Inflammatory macrophage treated with lipopolysaccharide for 4 hours (primary cell): ENCODE measurements at regions not wholly inside any gene's neighbourhood (a gene's known extent, or its start where the extent isn't known, plus 50 kb on each side); places are given as distances from the start of the nearest gene placed in this dataset.

Source experiments
- DNase-seq: peaks from one replicate; pipeline ENCODE4 v3.0.0-alpha.2; 2020

DNA sequence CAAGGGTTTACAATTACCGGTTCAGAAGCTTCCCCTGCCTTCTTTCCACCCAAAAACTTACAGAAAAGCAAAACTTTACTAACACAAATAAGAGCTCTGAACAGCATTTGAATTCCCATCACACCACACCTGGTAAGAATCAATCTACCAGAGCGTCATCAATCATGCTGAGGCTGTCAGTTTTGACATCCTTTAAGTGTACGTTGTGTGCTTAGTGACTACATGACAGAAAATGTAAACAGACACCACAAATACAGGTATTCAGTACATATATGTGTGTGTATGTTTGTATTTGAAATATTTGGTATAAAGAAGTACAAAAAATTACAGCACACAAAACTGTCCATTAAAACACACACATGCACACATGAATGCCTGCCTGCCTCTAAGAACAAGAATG is 523.5 kb downstream of the TMEM182 start:
- DNase-seq = no peak

DNA sequence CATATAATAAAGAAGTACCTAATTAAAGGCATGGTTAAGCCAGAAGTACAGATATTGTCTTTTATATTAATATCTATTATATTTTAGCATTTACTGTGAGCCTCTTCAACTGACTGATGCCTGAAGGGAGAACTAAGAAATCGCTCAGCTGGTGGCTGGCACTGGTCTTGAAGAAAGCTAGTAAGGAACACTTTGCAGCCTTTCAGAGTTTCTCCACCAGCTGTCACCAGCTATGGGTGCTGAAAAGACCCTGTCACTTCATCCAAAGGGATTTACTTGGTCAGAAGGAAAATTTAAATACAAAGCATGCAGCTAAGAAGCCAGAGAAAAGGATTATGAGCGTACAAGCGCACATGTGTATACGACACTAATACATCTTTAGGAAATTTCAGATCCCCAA is 525.9 kb downstream of the TMEM182 start:
- no peak for DNase-seq

DNA sequence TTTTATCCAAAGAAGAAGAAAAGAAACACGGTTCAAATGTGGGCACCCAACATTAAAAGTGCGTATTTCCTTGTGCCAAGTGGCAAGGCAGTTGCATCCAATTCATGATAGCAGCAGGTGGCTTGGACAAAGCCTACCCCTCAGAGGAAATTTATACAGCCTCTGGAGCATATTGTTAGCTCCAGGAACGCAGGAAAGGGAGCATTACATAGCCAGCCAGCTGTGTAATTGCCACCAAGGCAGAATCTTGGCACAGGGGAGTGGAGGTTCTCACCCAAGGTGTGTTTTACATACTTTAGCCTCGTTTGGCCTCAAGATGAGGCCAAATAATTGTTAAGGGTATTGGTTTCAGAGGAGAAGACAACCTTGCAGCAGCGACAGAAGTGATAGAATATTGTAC is 526.9 kb downstream of the TMEM182 start:
- DNase-seq = no peak

DNA sequence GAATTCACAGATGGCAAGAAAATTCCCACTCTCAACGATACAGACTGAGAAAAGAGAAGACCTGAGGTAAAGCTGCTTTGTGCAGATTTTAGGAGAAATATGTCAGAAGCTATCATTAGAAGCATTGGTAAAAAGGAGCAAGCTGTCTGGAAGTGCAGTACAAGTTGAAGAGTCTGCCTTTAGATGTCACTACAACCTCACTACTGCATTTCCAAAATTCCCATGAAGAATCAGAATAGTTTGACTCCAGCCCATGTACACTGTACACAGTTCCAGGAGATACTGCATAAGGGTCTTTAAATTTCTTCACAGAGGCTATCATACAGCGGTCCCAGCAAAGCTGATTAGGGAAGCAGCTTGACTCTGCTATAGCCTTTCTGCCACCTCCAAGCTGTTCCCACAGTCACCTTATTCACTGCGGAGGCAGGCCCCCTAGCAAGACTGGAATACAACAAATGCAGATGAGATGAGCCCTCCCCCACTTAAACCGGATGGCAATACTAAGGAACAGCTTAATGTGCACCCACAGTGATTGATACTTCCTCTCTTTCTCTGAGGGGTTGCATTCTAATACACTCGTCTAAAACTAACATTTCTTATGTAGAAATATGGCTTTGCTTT is 527.4 kb downstream of the TMEM182 start:
- no peak for DNase-seq

DNA sequence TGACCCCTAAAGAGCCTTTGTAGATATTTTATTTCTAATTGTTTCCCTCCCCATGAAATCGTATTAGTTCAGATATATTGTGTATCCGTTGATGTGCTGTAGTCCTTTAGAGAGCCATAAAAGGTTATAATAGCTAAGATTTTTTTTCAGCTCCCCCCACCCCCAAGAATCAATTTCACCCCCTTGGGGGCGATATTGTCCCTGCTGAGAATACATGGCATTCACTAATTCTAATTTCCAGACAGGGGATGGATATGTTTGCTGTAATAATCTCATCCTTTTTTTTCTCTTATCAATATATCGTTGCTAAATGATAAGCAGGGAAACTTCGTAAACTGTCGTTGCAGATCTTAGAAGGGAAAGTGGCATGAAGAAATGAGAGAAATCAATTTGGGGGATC is 530.7 kb downstream of the TMEM182 start:
- no peak for DNase-seq

DNA sequence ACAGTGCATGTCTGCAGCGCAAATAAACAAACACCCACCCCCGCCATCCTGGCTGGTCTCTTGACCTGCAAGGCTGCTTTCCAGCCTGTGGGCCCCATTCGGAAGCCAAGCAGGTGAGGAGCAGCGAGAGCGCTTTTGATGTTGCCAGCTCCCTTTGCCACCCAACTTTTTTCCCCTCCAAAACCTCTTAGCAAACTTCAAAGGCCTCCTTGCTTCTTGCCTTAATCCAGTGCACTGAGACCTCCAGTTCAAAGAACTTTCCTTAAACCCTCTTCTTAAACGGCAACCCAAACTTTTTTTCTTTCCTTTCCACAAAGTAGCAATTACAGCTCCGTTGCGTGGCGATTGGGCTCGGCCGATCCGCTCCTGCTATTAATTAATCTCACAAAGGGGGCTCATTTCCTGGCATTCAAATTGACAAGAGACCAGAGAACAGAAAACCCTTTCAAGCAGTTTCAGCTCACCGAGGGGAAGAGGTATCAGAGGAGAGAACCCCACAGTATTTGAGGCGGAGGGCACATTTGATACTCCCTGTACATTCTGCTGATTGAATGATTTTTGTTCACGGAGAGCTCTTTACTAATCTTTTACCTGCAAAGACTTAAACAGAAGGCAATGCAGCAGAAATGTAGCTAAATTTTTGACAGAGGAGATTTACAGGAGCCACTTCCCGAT is 531.4 kb downstream of the TMEM182 start:
- DNase-seq = no peak

DNA sequence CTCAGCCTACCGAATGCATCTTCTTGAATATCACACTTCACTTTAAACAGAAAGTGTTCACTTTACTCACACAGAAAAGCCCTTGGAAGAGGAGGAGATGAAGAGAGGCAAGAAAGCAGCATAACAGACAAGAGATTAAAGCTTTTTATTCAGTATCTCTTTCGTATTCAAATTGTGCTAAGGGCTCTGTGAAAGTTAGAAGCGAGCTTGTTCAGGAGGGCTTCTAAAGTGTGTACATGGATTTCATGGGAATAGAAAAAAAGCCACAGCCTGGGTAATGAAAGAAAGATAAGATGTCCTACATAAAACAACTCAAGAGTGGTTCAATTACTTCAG is 531.9 kb downstream of the TMEM182 start:
- DNase-seq = no peak

DNA sequence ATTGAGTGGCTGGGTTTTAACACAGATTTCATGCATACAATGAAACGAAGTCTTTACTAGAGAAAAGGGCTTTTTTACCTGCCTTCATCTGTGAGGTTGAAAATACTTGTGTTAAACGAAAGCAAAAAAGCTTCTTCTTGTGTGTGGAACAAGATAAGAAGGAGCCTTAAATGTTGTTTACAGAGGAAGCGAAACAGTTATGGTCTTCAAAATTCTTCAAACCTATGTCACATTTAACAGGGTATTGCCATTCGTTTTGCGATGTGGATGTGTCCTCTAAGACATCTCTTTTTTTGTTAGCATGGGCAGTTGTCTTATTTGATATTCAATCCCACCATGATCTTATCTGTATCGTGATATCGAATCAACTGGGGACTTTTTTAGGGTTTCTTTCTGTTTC is 532.6 kb downstream of the TMEM182 start:
- DNase-seq = no peak

DNA sequence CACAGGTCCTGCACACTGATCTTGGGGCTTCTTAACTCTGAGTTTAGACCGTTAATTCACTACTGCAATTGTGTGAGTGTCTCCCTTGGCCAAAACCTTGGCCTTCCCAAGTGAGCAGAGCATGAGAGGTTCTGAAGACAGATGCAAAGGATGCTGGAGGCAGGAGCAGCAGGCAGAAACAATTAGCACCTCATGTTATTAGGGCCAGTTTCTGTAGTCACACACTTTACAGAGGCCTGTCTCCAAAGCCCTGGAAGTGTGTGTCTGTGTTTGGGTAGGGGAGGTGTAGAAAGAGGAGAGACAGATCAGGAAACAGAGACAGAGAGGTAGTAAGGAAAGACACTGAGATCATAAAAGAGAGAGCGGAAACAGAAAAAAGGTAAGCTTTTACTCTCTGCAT is 533.8 kb downstream of the TMEM182 start:
- no peak for DNase-seq

DNA sequence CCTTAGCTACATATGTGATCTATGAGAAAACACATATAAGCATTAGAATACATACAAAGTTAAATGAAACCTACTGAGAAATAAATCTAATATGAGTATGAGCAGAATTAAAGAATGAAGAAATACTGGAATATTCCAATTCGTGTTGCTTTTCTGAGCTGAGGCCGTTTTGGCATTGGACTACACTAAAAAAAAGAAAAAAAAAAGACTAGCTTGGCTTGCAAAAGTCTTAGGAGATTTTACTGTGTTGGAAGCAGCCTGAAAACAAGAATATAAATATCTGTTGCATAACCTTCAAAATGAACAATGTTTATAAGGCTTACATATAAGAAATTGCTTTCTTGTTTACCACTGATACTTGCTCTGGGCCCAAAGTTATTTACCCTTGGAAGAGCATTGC is 562.8 kb downstream of the TMEM182 start:
- DNase-seq = no peak

DNA sequence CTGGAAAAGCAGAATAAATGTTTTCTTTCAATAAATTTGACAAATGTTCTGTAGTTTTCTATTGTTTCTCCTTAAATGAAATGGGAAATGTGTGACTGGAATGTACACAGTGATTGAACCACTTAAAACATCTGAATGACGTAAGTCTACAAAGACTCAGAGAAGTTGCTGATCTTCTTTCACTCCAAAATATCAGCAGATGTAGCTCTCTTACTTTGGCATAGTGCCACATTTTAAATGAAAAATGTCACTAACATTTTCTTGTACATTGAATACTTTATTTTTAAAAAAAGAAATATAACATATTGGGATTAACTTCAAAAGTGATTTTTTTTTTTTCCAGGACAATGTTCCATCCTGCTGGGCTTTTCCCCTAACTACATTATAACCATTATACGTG is 565.6 kb downstream of the TMEM182 start:
- DNase-seq = no peak

DNA sequence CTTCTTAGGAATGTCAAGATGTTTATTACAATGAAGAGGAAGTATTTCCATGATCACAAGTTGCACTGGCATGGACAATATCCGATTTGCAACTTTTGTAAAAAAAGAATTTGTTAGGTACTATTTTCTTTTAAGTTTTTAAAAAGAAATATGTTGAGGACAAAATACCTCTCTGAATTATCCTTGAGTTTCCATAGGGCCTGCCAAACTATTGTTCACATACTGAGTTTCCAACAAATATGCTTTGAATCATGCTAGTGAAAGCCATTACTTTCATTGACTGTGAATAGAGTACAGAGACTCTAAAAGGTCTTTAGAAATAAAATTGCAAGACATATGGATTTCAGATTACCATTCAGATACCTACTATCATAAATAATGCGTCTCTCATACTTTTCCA is 566.1 kb downstream of the TMEM182 start:
- DNase-seq = no peak

DNA sequence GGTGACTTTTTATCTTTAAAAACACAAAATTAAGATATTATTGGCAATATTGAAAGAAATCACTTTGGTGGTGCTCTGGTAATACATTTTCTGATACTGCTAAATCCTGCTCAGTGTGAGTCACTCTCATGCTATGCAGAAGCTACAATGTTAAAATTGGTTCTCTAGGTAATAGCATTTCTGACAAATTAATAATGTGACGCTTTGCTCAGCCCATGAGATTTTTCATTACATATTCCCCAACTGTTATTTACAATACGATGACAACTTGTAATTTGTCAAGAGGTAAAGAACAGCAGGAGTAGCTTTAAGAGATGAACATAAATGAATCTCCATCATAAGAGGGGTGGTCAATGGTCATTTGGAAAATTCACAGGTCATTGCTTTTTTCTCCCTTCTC is 573.6 kb downstream of the TMEM182 start:
- no peak for DNase-seq

DNA sequence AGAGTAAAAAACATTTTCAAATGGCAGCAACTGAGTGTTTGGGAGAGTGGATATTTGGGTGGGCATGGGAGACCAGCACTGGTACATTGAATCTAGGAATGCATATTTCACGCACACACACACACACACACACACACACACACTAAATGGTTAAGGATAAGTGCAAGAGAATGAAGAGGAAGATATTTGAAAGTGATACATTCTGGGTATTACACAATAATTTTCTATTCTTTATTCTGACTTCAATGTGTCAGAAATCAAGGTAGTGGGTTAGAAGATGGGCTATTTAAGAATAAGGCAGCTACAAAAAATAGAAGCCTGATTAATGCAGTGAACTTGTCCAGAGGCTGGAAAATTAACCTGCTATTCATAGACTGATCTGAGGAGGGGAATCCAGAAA is 577.0 kb downstream of the TMEM182 start:
- no peak for DNase-seq

DNA sequence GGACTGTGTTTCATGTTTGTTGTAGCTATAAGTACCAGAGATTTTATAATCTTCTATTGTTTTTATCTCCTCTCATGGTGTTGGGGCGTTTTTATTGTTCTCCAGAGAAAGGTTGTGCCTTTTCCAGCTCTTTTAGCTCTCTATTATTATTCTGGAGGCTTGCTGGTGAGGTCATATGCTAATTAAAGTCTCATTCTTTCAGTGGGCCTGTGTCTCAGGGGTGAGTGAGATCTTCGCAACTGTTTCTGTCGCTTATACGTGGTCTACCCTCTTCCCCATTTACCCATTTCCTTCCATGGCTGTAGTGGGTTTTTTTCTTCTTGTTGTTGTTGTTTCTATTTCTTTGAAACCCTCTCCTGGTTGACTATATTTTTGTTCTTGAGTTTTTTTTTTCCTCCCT is 584.9 kb downstream of the TMEM182 start:
- DNase-seq = no peak

DNA sequence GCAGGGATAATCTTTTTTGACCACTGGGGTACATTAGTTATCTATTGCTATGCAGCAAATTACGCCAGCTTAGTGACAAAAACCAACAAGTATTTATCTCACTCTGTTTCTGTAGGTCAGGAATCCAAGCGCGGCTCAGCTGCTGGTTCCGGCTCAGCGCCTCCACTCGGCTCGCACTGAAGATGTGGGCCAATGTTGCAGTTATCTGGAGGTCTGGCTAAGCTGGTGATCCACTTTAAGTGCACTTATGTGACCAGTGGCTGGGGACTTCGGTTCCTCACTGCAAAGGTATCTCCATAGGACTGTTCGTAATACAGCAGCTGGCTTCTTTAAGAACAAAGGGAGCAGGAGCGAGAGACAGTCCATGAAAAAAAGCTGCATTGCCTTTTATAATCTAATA is 591.9 kb downstream of the TMEM182 start:
- no peak for DNase-seq

DNA sequence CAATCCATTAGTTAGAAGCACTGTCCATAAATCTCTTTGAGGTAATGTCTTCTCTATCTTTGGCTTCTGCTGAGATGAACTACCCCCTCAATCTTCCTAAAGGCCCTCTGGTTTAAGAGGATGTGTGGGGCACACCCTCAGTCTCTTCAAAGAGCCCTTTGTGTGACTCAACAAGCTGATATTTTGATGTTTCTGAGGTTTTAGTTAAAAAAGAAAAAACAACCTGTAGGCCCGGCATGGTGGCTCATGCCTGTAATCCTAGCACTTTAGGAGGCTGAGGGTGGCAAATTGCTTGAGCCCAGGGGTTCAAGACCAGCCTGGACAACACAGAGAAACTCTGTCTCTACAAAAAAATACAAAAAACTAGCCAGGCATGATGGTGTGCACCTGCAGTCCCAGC is 593.5 kb downstream of the TMEM182 start:
- no peak for DNase-seq

DNA sequence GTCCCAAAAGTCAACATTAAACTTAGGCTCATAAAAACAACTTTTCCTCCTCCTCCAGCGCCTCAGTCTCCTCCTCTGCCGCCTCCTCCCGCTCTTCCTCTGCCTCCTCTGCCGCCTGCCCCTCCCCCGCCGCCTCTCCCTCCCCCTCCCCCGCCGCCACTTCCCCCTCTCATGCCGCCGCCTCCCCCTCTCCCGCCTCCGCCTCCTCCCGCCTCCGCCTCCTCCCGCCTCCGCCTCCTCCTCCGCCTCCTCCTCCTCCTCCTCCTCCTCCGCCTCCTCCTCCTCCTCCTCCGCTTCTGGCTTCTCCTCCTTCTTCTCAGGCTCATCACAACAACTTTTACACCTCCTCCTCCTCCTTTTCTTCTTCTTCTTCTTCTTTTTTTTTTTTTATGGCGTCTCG is 599.9 kb downstream of the TMEM182 start:
- DNase-seq = no peak

DNA sequence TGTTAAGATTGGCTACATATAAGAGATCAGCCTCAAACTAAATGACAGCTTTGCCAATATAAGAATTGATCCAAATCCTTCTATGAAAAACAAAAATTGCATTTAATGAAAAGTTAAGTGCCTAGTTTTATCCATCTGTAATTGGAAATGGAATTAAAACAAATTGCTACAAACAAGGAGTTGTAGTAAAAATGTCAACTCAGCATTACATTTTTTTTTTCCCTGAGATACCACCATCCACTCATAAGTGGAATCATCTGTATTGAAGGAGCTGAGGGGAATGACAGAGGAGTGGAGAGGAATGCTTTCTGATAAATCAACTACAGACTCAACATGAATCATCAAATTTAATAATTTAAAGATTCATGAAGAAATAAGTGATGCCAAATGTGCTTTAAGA is 601.8 kb downstream of the TMEM182 start:
- no peak for DNase-seq

DNA sequence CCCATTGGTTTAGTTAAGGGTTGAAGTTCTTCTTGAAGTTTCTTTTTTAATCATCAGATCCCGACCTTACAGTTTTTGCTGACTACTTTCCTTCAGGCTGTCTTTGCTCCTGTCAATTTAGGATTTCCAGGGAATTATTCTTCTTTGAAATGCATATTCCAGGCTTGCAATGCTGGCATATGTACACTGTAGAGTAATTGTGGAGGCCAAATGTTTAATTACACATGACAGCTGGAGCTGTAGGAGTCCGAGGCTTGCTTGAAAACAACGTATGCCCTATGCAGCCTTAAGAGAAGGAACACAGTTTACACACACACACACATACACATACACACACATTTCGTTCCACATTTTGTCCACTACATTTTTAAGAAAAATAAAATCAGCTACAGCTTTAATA is 602.3 kb downstream of the TMEM182 start:
- DNase-seq = no peak

DNA sequence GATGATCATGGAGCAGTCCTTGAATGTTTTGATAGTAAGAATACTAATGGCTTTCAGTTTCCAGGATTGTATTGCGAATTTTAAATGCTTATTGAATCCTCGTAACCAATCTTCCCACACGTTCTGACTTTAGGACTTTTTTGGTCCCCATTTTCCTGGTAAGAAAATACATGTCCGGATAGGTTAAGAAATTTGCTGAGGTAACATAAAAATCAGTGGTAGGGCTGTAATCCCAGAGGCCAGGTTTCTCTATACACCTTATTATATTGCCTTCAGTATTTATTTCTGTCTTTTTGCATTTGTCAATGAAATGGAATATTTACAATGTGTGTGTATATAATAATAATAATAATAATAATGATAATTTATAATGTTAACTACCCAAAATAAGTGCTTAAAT is 603.2 kb downstream of the TMEM182 start:
- no peak for DNase-seq

DNA sequence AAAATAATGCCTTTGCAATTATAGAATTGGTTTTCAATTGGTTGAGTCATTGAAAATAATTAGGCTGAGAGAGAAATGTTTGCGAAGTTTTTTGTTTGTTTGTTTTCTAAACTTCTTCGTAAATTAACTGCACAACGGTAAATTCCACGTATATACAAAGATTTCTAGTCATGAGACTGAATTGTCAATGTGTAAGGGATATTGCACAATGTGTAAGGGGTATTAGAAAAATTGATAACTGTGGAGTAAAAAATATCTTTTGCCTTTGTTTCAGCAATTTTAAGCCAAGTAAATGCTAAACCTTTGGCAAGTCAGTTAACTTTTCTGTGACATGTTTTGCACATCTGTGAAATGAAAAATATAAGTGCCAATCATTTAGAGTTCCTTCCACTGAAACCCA is 606.0 kb downstream of the TMEM182 start:
- DNase-seq = no peak

DNA sequence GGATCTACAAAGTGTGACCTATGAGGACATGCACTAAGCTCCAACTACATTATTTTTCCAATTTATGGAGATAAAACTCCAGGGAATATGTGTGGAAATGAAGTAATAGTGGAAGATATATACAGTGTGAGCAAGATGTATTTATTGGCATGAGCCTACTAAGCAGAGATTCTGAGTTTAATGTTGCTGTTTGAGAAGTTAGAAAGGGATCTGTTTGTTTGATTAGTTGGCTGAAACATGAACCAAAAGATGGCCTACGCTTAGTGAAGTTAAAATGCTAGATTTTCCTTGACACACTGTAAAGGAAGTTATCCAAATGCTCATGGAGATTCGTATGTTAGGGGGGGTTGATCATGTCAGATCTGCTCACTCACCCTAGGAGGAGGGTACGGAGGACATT is 621.7 kb downstream of the TMEM182 start:
- no peak for DNase-seq

DNA sequence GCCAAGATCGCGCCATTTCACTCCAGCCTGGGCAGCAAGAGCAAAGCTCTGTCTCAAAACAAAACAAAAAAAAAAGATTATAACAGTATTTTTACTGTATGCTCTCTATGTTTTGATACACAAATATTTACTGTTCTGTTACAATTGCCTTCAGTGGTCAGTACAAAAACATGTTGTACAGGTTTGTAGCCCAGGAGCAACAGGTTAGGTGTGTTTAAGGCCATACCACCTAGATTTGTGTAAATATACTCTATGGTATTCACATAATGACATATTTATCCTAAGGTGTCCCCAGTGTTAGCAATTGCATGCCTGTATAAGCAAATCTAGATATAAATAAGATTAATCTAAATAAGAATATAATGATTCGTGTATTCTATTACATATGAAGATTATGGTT is 625.0 kb downstream of the TMEM182 start:
- no peak for DNase-seq

DNA sequence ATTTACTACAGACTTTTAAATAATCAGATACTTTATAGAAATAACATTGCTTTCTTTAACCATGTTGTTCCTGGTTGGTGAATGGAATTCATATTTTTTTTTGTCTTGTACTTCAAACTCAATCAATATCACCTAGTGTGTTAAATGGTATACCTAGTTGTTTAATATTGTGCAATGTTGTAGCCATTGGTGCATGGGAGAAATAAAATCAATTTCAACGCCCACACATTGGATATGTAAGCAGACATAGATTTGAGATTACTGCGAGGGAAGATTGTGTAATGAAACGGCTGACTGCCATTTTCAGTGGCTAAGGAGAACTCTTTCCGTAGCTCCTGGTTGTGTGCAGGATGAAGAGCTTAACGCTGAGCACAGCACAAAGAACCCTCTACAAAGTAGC is 626.1 kb downstream of the TMEM182 start:
- no peak for DNase-seq

DNA sequence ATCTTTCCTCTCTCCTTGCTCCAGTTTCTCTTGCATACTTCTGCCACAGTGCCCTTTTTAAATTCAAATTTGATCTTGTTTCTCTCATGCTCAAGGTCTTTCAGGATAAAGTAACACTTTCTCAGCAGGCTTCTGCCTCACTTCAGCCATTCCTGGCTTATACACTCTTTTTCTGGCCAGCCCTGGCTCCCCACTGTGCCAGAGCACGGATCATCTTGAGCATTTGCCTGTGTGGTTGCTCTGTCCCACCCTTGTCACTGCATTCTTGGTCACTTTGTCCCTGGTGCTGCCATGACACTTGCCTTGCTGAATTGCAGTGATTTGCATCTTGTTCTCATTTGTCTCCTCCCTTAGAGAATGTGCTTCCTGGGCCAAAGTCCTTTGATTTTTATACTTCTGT is 634.3 kb downstream of the TMEM182 start:
- DNase-seq = no peak
